ENCODE measurements at regions not wholly inside any gene's neighbourhood (a gene's known extent, or its start where the extent isn't known, plus 50 kb on each side); places are given as distances from the start of the nearest gene placed in this dataset.

DNA sequence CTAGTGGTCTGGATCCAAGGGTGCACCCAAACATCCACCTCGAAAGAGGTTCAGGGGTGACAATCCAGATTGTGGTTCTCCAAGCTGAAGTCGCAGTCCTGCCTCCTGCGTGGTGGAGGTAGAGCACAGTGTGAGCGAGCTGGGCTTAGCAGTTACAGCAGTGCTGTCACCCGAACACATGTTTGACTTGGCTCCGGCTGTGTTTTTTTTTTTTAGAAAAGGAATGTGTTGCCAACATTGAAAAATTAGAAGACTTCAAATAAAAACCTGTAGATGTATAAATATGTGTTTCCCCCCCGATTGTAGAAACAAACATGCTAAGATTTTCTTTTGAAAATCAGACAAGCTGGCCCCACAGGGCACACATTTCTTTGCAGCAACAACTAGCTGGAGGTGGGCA is 530.8 kb downstream of the SHQ1 start:
- no peak for DNase-seq

DNA sequence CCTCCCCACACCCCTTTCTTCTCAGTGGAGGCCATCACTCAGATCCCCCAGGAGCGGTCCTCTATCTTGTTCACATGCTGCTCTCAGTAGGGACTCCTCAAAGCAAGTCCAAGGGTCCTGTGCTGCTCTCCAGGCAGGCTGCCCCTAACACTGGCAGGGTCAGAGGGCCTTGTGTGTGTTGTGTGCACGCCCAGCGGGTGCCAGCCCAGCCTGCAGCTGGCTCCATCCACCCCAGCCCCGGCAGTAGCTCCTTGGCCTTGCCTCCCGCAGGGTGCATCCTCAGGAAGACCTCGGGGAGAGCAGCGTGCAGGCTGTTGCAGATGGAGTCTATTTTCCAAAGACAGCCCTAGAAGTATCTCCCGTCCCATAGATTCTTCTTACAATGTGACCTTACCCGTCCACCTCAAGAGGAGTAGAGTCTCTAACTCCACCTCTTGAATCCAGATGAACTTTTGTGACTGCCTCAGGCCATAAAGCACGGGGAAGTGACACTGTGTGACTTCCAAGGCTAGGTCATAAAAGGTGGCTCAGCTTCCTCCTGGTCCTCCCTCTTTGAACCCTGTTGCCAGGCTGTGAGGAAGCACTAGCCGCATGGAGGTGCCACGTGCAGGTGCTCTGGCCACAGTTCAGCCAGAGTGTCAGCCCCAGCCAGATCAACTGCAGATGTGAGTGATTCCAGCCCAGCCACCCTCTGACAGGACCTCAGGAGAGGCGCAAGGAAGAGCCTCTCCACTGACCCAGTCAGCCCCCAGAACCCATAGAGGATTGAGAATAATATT is 531.6 kb downstream of the SHQ1 start:
- DNase-seq: no peak

DNA sequence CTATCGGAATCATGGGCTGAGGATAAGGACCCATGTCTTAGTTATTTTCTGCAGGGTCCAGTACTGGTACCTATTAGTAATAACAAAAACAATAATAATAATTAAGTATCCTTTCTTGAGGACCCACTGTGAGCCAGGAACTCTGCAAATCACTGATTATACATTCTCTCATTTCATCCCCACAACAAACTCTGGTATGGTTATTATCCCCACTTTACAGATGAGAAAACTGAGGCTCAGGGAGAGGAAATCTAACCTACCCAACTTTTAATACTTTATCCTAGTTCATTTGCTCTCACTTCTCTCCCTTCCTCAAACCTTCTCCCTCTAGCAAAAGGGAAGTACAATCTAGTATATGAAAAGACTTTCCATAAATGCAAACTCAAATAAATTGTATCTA is 528.4 kb upstream of the PROK2 start:
- DNase-seq: no peak

DNA sequence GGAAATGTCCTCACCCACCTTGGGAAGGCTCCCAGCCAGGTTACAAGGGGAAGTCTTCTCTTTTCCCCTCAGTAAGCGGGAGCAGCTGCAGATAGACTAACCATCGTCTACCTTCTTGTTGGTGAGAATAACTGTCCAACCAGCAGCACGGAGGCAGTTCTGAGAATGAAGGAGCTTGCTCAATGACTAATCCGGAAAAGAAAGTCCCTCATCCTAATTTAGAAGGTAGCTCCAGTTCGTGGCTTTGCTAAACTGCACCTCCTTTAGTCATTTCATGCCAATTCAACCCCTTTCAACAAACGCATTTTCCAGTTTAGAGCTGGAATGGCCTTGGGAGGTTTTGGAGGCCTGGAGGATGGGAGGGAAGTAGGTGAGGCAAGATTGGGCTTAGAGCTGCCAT is 527.4 kb upstream of the PROK2 start:
- no peak for DNase-seq

DNA sequence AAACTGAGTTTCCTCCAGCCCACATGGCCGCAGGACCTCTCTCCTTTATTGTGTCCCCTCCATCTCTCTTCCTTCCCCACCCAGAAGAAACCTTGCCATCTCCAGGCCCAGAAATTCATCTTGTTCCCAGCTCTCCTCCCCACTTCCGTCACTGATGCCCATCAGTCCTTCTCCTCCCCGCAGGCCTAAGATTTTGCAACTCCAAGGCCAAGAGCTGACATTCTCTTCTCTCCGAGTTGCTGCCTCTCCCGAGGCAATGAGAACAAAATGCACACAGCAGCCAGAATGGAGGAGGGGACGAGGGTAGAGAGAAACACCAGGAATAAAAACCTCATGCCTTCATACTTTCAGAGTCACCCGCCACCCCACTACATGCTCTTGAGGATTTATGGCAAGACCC is 526.5 kb upstream of the PROK2 start:
- no peak for DNase-seq

DNA sequence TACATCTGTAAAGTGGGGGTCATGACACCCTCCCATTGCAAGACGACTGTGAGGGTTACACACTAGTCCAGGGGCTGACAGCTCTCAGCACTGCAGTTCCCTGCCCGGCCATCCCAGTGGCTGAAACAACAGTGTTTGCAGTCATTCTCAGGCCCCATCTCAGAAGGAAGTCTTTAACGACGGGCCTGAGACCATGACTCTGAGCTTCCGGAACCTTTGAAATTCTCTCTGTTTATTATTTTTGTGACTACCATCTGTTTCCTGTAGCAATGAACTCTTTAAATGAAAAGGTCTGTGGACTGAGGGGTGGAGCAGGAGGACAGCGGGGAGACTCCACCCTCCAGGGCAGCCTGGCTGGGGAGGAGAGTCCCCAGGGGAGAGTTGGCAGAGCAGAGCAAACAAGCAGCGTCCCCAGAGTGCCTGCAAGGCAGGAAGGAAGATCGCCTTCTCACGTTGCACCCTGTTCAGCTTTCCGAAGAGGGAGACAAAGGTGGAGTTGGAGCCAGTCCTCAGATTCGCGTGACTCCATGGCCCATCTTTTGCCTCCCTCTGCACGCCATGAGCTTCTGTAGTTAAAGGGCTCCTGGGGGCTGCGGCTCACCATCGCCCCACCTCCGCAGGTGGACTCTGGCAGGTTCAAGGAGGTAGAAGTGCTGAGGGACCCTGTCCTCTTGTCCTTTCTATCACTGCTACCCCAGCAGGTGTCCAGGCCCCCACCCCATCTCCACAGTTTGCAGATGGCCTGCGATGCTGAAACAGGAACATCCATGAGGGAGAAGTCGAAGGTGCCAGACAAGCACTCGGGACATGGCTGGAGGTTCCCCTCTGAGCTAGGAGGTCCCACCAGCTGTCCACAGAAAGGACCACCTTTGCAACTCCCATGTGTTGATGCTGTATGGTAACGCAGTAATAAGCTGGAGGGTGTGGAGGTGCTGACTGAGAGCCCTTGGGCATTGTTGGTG is 525.8 kb upstream of the PROK2 start:
- peak; percentile 54 for DNase-seq

DNA sequence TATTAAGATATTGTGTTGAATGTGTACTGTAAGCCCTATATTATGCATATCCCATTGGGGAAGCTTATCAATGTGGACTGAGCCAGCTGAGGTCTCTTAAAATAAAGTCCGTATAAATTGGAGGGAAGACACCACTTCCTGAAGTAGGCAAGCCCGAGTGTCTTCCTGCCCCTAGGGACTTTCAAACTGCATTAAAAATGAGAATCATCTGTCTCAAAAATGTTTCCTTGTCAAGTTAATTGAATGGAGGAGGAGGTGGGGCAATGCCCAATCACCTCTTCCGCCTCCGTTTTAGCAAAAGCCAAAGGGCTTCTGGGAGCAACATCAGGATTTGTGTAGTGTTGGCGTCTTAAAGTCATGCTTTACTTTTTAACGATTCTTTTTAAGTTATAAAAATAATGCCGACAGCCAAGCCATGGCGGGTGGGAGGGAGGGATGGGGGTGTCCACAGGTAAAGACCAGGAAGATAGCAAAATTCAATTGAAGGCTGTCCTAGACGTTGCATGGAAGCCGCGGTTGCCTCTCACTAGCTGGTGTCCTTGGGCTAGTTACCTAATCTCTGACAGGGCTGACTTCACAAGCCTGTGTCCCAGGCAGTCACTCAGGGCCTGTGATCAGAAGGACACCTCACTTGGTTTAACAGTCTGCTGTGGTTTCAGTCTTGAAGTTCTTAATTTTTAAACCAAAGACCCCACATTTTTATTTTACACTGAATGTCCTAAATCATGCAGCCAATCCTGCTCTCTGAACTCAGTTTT is 524.9 kb upstream of the PROK2 start:
- no peak for DNase-seq

DNA sequence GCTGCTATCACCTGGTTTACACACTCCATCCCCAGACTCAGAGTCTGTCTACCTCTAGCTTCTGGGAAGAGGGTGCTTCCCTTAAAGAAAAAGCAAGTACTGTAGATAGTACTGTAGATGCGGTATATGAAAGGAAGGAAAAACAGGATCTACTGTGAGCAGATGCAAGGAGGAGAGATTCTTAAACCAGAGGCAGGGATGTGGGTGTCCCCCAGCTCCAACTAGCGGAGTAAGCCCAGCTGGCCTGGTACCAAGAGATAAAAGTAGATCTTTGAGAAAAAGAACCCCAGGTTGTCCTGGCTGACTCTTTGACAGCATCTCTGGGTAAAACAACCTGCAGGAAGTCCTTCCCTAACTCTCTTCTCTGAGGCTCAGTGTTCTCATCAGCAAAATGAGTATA is 523.7 kb upstream of the PROK2 start:
- no peak for DNase-seq

DNA sequence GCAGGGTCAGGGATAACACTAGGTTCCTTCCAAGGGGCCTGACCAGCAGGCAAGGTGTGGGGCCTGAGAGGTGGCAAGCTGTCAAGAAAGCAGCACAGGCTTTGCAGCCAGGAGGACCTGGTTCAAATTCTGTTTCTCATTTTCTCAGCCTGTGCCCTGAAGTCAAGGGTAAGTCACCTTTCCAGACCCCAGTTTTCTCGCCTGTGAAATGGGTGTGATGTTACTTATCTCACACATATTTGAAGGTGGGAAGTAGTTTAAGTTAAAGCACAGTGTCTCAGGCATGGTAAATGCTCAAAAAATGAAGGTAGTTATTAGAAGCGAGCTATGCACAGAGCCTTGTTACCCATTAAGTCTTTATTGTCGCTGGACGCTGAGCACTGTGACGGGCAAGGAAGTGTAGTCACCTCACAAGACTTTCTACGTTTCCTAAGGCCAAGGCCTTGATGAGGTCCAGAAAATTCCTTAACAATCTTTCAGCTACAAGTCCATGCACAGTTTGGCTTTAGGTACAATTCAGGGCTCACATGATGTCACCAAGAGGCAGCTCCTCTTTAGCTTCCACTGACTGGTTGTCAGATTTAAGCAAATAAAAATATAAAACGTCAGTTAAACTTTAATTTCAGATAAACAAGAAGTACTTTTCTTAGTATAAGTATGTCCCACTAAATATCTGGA is 522.6 kb upstream of the PROK2 start:
- no peak for DNase-seq

DNA sequence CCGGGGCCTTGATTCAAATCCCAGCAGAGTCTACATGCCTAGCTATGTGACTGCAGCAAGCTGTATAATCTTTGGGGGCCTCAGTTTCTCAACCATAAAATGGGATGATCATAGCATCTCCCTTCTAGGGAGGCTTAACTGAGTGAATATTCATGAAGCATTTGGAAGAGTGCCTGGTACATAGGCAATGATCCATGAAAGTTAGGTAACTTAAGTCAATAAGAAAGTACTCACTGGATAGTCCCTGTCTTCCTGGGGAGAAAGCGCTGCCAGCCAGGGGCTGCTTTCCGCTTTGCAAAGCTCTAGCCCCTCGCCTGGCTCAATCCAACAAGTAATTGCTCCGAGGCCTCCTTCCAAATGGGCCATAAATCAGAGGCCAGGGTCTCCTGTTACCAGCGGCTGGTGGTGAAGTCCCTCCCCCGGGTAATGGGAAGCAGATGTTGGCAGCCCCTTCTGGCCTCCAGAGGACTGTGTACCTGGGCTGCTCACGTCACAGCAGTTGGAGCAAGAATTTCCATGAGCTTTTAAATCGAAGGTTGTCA is 521.9 kb upstream of the PROK2 start:
- DNase-seq: peak; percentile 58

DNA sequence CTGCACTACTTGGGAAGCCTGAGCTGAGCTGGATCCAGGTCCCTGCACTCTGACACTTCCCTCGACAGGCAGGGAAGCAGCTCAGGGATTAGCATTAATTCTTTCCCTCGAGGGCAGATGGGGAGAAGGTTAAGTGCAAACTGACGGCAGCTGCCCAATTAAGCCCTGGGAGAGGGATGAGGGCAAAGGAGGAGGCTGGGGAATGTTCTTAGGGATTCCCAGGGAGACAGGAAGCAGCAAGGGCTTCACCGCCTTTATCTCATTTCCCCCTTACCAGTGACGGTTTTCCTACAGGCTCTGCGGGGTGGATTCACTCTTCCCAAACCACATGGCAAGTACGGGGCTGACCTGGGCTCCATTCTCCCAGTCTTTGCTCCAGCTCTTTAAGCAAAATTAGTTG is 519.0 kb upstream of the PROK2 start:
- no peak for DNase-seq

DNA sequence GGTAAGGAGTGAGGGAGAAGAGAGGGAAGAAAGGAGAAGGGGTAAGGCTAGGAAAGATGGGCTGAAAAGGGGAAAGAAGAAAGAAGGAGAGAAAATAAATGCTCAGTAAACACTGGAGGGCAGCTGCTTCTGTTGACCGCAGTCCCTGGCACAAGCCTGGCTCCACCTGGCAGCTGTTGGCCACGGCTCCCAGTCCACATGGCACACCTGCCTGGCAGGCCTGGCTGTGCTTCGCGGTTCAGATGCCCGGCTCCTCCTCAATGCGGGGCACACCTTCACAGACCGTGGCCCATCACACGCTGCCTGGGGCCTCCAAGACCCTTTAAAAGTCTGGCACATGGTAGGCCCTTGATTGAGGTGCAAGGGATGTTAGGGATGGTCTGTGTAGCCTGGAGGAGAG is 516.8 kb upstream of the PROK2 start:
- DNase-seq: no peak

DNA sequence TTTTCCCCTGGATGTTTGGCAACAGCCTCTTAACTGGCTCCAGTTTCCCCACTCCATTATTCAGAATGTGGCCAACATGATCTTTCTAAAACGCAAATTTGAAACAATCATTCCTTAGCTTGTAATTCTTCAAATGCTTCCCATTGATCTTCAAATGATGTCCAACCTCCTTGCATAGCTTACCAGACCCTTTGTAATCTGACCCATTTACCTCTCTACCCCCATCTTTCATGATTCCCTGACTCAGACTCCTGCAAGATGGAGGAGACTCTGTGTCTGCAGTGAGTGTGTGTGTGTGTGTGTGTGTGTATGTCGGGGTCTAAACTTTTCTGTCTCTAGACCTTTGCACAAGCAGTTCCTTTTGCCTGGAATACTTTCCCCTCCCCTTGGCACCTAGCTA is 515.7 kb upstream of the PROK2 start:
- DNase-seq: no peak

DNA sequence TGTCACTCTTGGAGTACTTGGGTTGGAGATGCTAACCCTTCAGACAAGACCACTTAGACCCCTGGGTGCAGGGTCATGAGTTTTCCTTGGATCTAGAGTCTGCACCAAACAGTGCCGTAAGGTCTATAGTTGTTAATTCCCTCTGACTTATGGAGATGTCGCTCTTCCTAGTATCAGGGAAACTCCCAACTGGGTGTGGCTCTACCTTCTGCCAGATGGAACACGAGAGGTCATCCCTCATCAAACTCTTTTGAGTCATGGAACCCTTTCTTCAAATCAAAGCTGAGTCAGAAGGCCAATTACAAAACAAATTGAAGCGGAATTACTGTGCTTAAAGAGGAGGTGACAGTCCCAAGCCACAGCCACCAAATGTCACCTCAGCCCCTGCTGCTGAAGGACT is 514.9 kb upstream of the PROK2 start:
- DNase-seq: no peak

DNA sequence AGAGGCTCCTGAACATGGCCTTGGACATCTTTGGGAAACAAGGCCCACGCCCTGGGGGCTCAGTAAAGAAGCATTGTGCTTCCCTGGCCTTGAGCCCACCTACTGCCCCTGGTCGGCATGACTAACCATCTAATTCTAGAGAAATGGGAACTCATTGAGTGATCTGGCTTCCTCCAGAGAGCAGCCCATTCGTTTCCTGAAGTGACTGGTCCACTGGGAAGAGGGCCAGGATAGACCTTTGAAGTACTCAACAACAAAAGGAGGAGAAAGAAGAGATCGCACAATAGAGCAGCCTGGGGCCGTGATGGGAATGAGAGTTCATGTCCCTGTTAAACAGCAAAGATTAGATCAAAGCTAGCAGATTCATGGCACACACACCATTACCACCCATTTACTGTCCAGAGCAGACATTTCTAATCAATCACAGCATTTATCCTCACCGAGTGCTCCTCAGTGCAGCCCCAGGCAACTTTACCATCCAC is 514.4 kb upstream of the PROK2 start:
- no peak for DNase-seq

DNA sequence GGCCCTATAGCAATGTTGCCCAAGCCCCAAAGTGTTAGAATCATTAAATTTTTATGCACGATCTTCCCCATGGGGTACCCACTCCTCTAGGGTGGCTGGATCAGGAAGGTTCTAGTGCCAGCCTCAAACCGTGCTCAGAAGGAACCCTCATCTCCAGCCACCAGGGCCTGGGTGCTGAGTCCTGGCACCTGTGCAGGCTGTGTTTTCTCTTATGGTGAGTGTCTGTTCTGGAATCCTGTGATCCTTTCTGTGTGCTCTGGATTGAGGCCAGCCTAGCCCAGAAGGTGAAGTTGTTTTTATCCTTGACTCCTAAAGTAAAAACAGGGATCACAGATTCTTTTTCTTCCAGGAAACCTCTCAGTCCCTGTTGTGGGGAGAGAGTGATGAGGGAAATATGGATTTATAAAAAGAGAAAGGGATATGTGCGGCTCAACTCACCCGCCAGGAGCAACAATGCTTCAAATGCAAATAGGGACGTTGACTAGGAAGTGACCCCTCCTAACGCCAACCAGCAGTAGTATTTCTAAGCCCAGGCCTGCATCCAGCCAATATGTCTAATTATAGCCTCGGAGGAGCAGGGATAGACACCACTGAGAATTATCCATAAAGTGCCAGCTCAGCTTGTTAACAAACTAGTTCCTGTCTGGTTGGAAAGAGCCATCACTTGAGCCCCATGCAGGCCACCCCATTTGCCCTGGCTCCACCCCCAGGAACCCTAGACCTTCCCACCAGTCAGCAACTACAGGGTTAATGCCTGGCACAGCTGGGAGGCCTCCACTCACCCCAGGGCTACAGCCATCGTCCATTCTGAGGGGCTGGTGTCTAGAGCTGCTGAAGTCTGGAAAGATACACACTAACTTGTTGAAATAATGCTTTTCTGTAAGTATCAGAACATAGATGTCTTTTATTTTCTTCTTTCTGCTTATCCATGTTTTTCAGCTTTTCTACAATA is 513.5 kb upstream of the PROK2 start:
- DNase-seq: no peak

DNA sequence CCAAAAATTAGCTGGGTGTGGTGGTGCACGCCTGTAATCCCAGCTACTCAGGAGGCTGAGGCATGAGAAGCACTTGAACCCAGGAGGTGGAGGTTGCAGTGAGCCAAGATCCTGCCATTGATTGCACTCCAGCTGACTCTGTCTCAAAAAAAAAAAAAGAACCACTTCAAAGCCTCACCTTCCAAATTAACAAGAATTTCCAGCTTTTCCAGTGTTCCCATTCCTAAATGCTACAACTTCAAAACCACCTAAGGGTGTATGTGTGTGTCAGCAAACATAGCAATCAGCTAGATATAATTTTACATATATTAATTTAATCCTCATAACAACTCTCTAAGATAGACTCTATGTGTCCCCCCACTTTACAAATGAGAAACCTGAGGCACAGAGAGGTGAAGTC is 512.5 kb upstream of the PROK2 start:
- no peak for DNase-seq

DNA sequence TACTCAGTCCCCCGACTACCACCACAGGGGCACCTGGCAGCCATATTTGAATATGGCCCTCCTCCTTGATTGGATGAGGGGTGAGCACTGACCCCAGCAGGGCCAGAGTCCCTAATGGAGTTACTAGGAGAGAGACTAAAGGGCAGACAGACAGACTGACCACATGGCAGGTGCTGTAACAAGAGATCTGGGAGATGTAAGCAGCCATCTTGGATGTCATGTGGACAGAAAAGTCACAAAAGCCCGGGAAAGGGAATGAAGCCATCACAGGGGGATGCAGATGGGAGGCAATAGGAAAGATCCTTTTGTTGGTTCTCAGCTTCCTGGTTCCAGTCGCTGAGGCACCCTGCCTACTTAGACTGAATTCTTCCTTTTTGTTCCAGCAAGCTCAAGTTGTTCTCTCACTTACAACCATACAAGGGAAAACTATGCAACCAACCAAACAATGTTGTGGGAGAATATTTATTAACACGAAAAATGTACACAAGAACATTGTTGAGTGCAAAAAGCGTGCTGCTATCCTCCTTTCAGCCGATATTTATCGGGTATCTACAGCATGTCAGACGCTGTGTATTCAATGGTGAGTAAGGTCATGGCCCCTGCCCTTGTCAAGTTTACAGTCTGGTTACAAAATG is 511.6 kb upstream of the PROK2 start:
- no peak for DNase-seq

DNA sequence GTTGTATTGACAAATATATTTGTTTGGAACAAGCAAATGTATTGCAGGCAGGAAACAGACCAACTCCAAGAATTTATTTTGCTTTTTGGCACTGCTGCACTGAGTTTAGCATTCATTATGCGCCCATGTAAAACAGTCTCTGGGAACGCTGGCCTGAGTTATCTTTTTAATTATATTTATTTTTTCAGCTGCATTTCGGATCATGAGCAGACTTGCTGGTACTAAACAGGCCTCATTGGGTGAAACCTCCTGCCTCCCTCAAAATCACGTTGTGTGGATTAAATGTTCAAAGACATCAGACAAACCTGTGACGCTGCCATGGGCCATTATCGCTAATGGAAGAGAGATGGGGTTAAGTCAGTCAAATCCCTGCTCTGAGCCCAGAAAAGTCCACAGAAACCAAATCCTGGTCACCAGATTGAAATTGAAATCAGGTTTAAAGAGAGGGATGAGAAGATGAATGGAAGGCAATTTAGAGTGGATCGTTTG is 511.1 kb upstream of the PROK2 start:
- no peak for DNase-seq

DNA sequence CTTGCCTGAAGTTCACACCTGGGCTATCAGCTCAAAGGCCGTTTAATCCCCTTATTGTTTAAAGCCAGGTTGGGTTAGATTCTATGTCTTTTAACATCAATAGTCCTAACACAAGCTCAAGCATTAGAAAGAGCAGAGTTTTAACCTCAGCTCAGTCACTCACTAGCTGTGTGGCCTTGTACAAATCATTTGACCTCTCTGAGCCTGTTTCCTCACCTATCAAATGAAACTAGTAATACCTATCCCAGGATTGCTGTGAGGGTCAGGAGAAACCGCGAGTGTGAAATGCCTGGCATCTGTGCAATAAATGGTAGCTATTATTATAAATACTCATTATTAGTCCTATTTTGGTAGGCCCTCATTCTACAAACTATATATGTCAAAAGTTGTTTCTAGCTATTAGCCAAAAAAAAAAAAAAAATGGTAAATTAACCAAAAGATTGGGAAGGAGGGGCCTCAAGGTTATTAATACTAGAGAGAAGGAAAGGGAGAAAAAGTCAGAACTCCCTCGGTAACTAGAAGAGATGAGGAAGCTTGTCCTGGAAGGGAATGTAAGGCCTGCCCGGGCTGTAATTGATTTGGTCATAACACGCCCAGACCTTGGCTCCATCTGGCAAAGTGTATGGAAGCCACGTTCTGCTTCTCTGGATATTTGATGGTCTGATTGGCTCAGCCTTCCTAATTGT is 510.5 kb upstream of the PROK2 start:
- DNase-seq: no peak

All from NCI-H2107 (cell line).